Endodermal cell (in vitro differentiated cells): ENCODE measurements at regions not wholly inside any gene's neighbourhood (a gene's known extent, or its start where the extent isn't known, plus 50 kb on each side); places are given as distances from the start of the nearest gene placed in this dataset.

Experiments
- DNase-seq: peaks from one replicate; pipeline ENCODE4 v3.0.0-alpha.2; 2017
- H3K27ac ChIP-seq: 2 replicates; pipeline ENCODE4 v1.5.1; 2013; ENCODE audit warnings: mild to moderate bottlenecking, low read depth, low read length, moderate library complexity
- H3K27me3 ChIP-seq: 2 replicates; pipeline ENCODE4 v1.6.1; 2013; ENCODE audit warnings: mild to moderate bottlenecking, low read length, moderate library complexity; ENCODE audit not compliant: insufficient read depth, control insufficient read depth, poor library complexity, severe bottlenecking
- H3K36me3 ChIP-seq: 2 replicates; pipeline ENCODE4 v1.7.0; 2013; ENCODE audit warnings: mild to moderate bottlenecking, low read length, moderate library complexity; ENCODE audit not compliant: control insufficient read depth, insufficient read depth
- H3K4me1 ChIP-seq: one replicate; pipeline ENCODE4 v1.7.0; 2013; ENCODE audit warnings: low read length; ENCODE audit not compliant: control insufficient read depth, insufficient read depth
- H3K4me3 ChIP-seq: 2 replicates; pipeline ENCODE4 v1.5.1; 2013; ENCODE audit warnings: mild to moderate bottlenecking, low read length, moderate library complexity
- H3K9ac ChIP-seq: 2 replicates; pipeline ENCODE4 v1.6.1; 2013; ENCODE audit warnings: mild to moderate bottlenecking, low read length, moderate library complexity; ENCODE audit not compliant: poor library complexity, severe bottlenecking; ENCODE audit errors: extremely low read depth
- H3K9me3 ChIP-seq: 2 replicates; pipeline ENCODE4 v1.6.1; 2013; ENCODE audit warnings: mild to moderate bottlenecking, low read length, moderate library complexity; ENCODE audit not compliant: control insufficient read depth
- H3K27ac Mint-ChIP-seq: 2 replicates; pipeline ENCODE4 v1.8.0; 2020; ENCODE audit warnings: mixed read lengths
- H3K27me3 Mint-ChIP-seq: 2 replicates; pipeline ENCODE4 v1.8.0; 2021; ENCODE audit warnings: mild to moderate bottlenecking, mixed read lengths; ENCODE audit not compliant: insufficient read depth
- H3K36me3 Mint-ChIP-seq: 2 replicates; pipeline ENCODE4 v1.8.0; 2020; ENCODE audit warnings: low read depth, mixed read lengths
- H3K4me1 Mint-ChIP-seq: 2 replicates; pipeline ENCODE4 v1.8.0; 2020; ENCODE audit warnings: mixed read lengths
- H3K4me3 Mint-ChIP-seq: 2 replicates; pipeline ENCODE4 v1.8.0; 2020; ENCODE audit warnings: mild to moderate bottlenecking, moderate library complexity, mixed read lengths
- H3K9me3 Mint-ChIP-seq: 2 replicates; pipeline ENCODE4 v1.8.0; 2020; ENCODE audit warnings: mild to moderate bottlenecking, mixed read lengths
- CTCF ChIP-seq: fragments of 200-600 bp; sonication (generic); conservative IDR thresholded peaks from 2 replicates; pipeline ENCODE4 v1.5.0; 2021; ENCODE audit warnings: antibody characterized with exemption, mild to moderate bottlenecking
- WGBS, 2 experiments: methylation state at CpG; one replicate each; pipeline versions ENCODE4 v1.1.5 to v1.1.7; 2013; ENCODE audit warnings: missing lambda C conversion rate in 2 of 2, mixed read lengths in 1 of 2; ENCODE audit not compliant: insufficient coverage in 1 of 2, insufficient read length in 1 of 2; 5-methylcytosine and 5-hydroxymethylcytosine counted together

- no peak overlapping the region for H3K27ac ChIP-seq
- WGBS, 2 experiments, result 94 to 100% methylated on average over 2 of the region's 2 CpGs
- H3K9me3 ChIP-seq, result no peaks in the 10 kb centered on the region
- Mint-ChIP-seq H3K36me3 (no peaks in the 10 kb centered on the region), H3K27ac (no peak overlapping the region), H3K9me3 (no peaks in the 10 kb centered on the region), H3K4me1 (peaks cover 6% of the 10 kb centered on the region), H3K4me3 (no peak overlapping the region), H3K27me3 (no peaks in the 10 kb centered on the region)
- H3K9ac ChIP-seq, result no peak overlapping the region
- H3K4me1 ChIP-seq, result no peaks in the 10 kb centered on the region
- no peaks in the 10 kb centered on the region for H3K36me3 ChIP-seq
- H3K27me3 ChIP-seq, result no peaks in the 10 kb centered on the region
- H3K4me3 ChIP-seq, result no peak overlapping the region
- DNase-seq, result no peak
- TF ChIP-seq CTCF, result no peak
These were observed 664.9 kb downstream of the CDH8 start for GRCh38 chr16:61371388-61371787.

GRCh38 chr16:61370564-61370963 lies 665.7 kb downstream of the CDH8 start:
- H3K27me3 ChIP-seq, result no peaks in the 10 kb centered on the region
- no peaks in the 10 kb centered on the region for H3K4me1 ChIP-seq
- Mint-ChIP-seq H3K4me1 (peaks cover 9% of the 10 kb centered on the region), H3K36me3 (no peaks in the 10 kb centered on the region), H3K9me3 (no peaks in the 10 kb centered on the region), H3K27me3 (no peaks in the 10 kb centered on the region), H3K4me3 (no peak overlapping the region), H3K27ac (no peak overlapping the region)
- H3K9ac ChIP-seq, result no peak overlapping the region
- H3K9me3 ChIP-seq, result no peaks in the 10 kb centered on the region
- H3K4me3 ChIP-seq, result no peak overlapping the region
- WGBS, 2 experiments, result 100% methylated on average over 1 of the region's 2 CpGs; no CpG with 5 or more reads in 1 of the 2 experiments
- H3K36me3 ChIP-seq, result no peaks in the 10 kb centered on the region
- no peak for DNase-seq
- no peak overlapping the region for H3K27ac ChIP-seq
- TF ChIP-seq CTCF, result no peak

- no peak overlapping the region for H3K4me3 ChIP-seq
- TF ChIP-seq CTCF, result peak; percentile 68
- no peaks in the 10 kb centered on the region for H3K36me3 ChIP-seq
- H3K27ac Mint-ChIP-seq, result no peak overlapping the region
- no peaks in the 10 kb centered on the region for H3K36me3 Mint-ChIP-seq
- H3K9me3 ChIP-seq, result no peaks in the 10 kb centered on the region
- H3K4me3 Mint-ChIP-seq, result no peak overlapping the region
- DNase-seq, result no peak
- no peak overlapping the region for H3K27ac ChIP-seq
- peaks cover 12% of the 10 kb centered on the region for H3K4me1 Mint-ChIP-seq
- no peaks in the 10 kb centered on the region for H3K4me1 ChIP-seq
- 78 to 82% methylated on average over 1 to 2 of the region's 2 CpGs for WGBS, 2 experiments
- H3K27me3 ChIP-seq, result no peaks in the 10 kb centered on the region
- no peaks in the 10 kb centered on the region for H3K27me3 Mint-ChIP-seq
- no peaks in the 10 kb centered on the region for H3K9me3 Mint-ChIP-seq
- no peak overlapping the region for H3K9ac ChIP-seq
These were observed 670.2 kb downstream of the CDH8 start for GRCh38 chr16:61366006-61366405.
